Adipocyte (in vitro differentiated cells): ENCODE measurements at regions not wholly inside any gene's neighbourhood (a gene's known extent, or its start where the extent isn't known, plus 50 kb on each side); places are given as distances from the start of the nearest gene placed in this dataset.
"Not testable (repeated sequence)": the region's sequence is repeated elsewhere in the genome, so short reads cannot be mapped to it uniquely, and the experiment has no call there.

ENCODE experiments used
- DNase-seq: peaks from one replicate; pipeline ENCODE4 v3.0.0-alpha.2; 2015; ENCODE audit warnings: low read depth
- H3K27me3 ChIP-seq: replicated peaks from 2 replicates; pipeline ENCODE4 v1.7.0; 2013; ENCODE audit warnings: mild to moderate bottlenecking, low read length, moderate library complexity; ENCODE audit not compliant: control insufficient read depth, insufficient read depth
- H3K36me3 ChIP-seq: 2 replicates; pipeline ENCODE4 v1.7.0; 2013; ENCODE audit warnings: low read length, mild to moderate bottlenecking, moderate library complexity; ENCODE audit not compliant: control insufficient read depth, insufficient read depth, severe bottlenecking
- H3K4me1 ChIP-seq: 2 replicates; pipeline ENCODE4 v1.7.0; 2013; ENCODE audit warnings: mild to moderate bottlenecking, low read length, moderate library complexity; ENCODE audit not compliant: control insufficient read depth, insufficient read depth
- H3K4me3 ChIP-seq: 2 replicates; pipeline ENCODE4 v1.7.0; 2013; ENCODE audit warnings: mild to moderate bottlenecking, low read length, moderate library complexity
- H3K9ac ChIP-seq: 2 replicates; pipeline ENCODE4 v1.7.0; 2013; ENCODE audit warnings: mild to moderate bottlenecking, low read length, moderate library complexity
- H3K9me3 ChIP-seq: 2 replicates; pipeline ENCODE4 v1.7.0; 2013; ENCODE audit warnings: mild to moderate bottlenecking, low read length, moderate library complexity; ENCODE audit not compliant: control insufficient read depth

GRCh38 chr1:60274422-60275290 lies 201.1 kb upstream of the C1orf87 start:
- H3K9ac ChIP-seq = no peak overlapping the region
- H3K27me3 ChIP-seq = no peaks in the 10 kb centered on the region
- no peak for DNase-seq
- no peaks in the 10 kb centered on the region for H3K36me3 ChIP-seq
- H3K4me1 ChIP-seq = peaks cover 12% of the 10 kb centered on the region
- no peak overlapping the region for H3K4me3 ChIP-seq
- H3K9me3 ChIP-seq = no peaks in the 10 kb centered on the region

GRCh38 chr1:60273185-60273584 lies 199.6 kb upstream of the C1orf87 start:
- H3K27me3 ChIP-seq = no peaks in the 10 kb centered on the region
- H3K4me1 ChIP-seq = peaks cover 8% of the 10 kb centered on the region
- no peak overlapping the region for H3K4me3 ChIP-seq
- H3K9me3 ChIP-seq = no peaks in the 10 kb centered on the region
- no peaks in the 10 kb centered on the region for H3K36me3 ChIP-seq
- DNase-seq = peak; percentile 42
- no peak overlapping the region for H3K9ac ChIP-seq

GRCh38 chr1:60271041-60271440 lies 197.5 kb upstream of the C1orf87 start:
- Histone ChIP-seq H3K4me1 (peaks cover 14% of the 10 kb centered on the region), H3K27me3 (no peaks in the 10 kb centered on the region), H3K9ac (no peak overlapping the region), H3K4me3 (no peak overlapping the region), H3K9me3 (no peaks in the 10 kb centered on the region), H3K36me3 (no peaks in the 10 kb centered on the region)
- DNase-seq = no peak

GRCh38 chr1:60268451-60268850 lies 194.9 kb upstream of the C1orf87 start:
- Histone ChIP-seq H3K27me3 (no peaks in the 10 kb centered on the region), H3K36me3 (no peaks in the 10 kb centered on the region), H3K9me3 (no peaks in the 10 kb centered on the region), H3K9ac (no peak overlapping the region), H3K4me1 (peaks cover 18% of the 10 kb centered on the region), H3K4me3 (no peak overlapping the region)
- DNase-seq = no peak

GRCh38 chr1:60265560-60266535 lies 192.3 kb upstream of the C1orf87 start:
- DNase-seq = peak; percentile 69
- no peaks in the 10 kb centered on the region for H3K36me3 ChIP-seq
- no peak overlapping the region for H3K4me3 ChIP-seq
- no peaks in the 10 kb centered on the region for H3K9me3 ChIP-seq
- H3K4me1 ChIP-seq = peaks cover 27% of the 10 kb centered on the region
- no peaks in the 10 kb centered on the region for H3K27me3 ChIP-seq
- H3K9ac ChIP-seq = no peak overlapping the region

GRCh38 chr1:60262701-60263100 lies 189.1 kb upstream of the C1orf87 start:
- peaks cover 27% of the 10 kb centered on the region for H3K4me1 ChIP-seq
- peak overlapping the region; percentile 48 for H3K4me3 ChIP-seq
- H3K36me3 ChIP-seq = no peaks in the 10 kb centered on the region
- DNase-seq = no peak
- no peaks in the 10 kb centered on the region for H3K27me3 ChIP-seq
- peak overlapping the region; percentile 37 for H3K9ac ChIP-seq
- no peaks in the 10 kb centered on the region for H3K9me3 ChIP-seq

- no peaks in the 10 kb centered on the region for H3K27me3 ChIP-seq
- H3K36me3 ChIP-seq = no peaks in the 10 kb centered on the region
- no peak for DNase-seq
- peaks cover 9% of the 10 kb centered on the region for H3K4me1 ChIP-seq
- H3K9ac ChIP-seq = no peak overlapping the region
- no peak overlapping the region for H3K4me3 ChIP-seq
- no peaks in the 10 kb centered on the region for H3K9me3 ChIP-seq
Observed at GRCh38 chr1:60257531-60257930, 184.0 kb upstream of the C1orf87 start.

- H3K9me3 ChIP-seq = no peaks in the 10 kb centered on the region
- peaks cover 4% of the 10 kb centered on the region for H3K4me1 ChIP-seq
- H3K27me3 ChIP-seq = no peaks in the 10 kb centered on the region
- no peaks in the 10 kb centered on the region for H3K36me3 ChIP-seq
- H3K9ac ChIP-seq = no peak overlapping the region
- DNase-seq = peak; percentile 8
- no peak overlapping the region for H3K4me3 ChIP-seq
Observed at GRCh38 chr1:60255565-60255964, 182.0 kb upstream of the C1orf87 start.

- DNase-seq = no peak
- Histone ChIP-seq H3K9me3 (no peaks in the 10 kb centered on the region), H3K4me3 (no peak overlapping the region), H3K36me3 (no peaks in the 10 kb centered on the region), H3K4me1 (no peaks in the 10 kb centered on the region), H3K9ac (no peak overlapping the region), H3K27me3 (no peaks in the 10 kb centered on the region)
Observed at GRCh38 chr1:60251426-60251825, 177.9 kb upstream of the C1orf87 start.

GRCh38 chr1:60247467-60247866 lies 173.9 kb upstream of the C1orf87 start:
- not testable (repeated sequence) for H3K27me3 ChIP-seq, H3K36me3 ChIP-seq, DNase-seq, H3K9me3 ChIP-seq, H3K4me3 ChIP-seq, H3K9ac ChIP-seq
- H3K4me1 ChIP-seq = peaks cover 12% of the 10 kb centered on the region

GRCh38 chr1:60245324-60245723 lies 171.8 kb upstream of the C1orf87 start:
- no peaks in the 10 kb centered on the region for H3K27me3 ChIP-seq
- no peaks in the 10 kb centered on the region for H3K9me3 ChIP-seq
- peaks cover 12% of the 10 kb centered on the region for H3K4me1 ChIP-seq
- peak; percentile 36 for DNase-seq
- H3K36me3 ChIP-seq = no peaks in the 10 kb centered on the region
- no peak overlapping the region for H3K9ac ChIP-seq
- H3K4me3 ChIP-seq = no peak overlapping the region
